Transverse colon (tissue), 4 donors: ENCODE measurements at regions not wholly inside any gene's neighbourhood (a gene's known extent, or its start where the extent isn't known, plus 50 kb on each side); places are given as distances from the start of the nearest gene placed in this dataset.

Experiments used
- DNase-seq: peaks from one replicate; pipeline ENCODE4 v3.0.0-alpha.2; 2019
- H3K27ac ChIP-seq, 4 donors: fragments of 200-600 bp; sonication (generic); 2 replicates each; pipeline ENCODE4 v1.5.1; 2016 to 2018; ENCODE audit warnings: inconsistent platforms in 4 of 4
- H3K27me3 ChIP-seq: fragments of 200-600 bp; sonication (generic); 2 replicates; pipeline ENCODE4 v1.5.1; 2017; ENCODE audit warnings: inconsistent platforms
- H3K36me3 ChIP-seq, 4 donors: fragments of 200-600 bp; sonication (generic); 2 replicates each; pipeline ENCODE4 v1.5.1; 2017 to 2019; ENCODE audit warnings: inconsistent platforms in 4 of 4
- H3K4me1 ChIP-seq, 4 donors: fragments of 200-600 bp; sonication (generic); 2 replicates each; pipeline ENCODE4 v1.5.1; 2017 to 2020; ENCODE audit warnings: inconsistent platforms in 4 of 4
- H3K4me3 ChIP-seq, 4 donors: fragments of 200-600 bp; sonication (generic); 1 replicate in 1 of 4; 2 replicates in 3 of 4; pipeline versions ENCODE4 v1.5.1 to v1.6.1; 2017 to 2019; ENCODE audit warnings: inconsistent platforms in 4 of 4
- H3K9me3 ChIP-seq, 2 donors: fragments of 200-600 bp; sonication (generic); 2 replicates each; pipeline ENCODE4 v1.5.1; 2017 to 2019; ENCODE audit warnings: inconsistent platforms in 2 of 2
- CTCF ChIP-seq, 5 experiments: fragments of 200-600 bp in 3 of 5; fragments of 450-650 bp in 2 of 5; sonication (generic) in 3 of 5; IDR thresholded peaks; 1 replicate in 2 of 5; 2 replicates in 3 of 5; pipeline ENCODE4 v1.5.1; 2016 to 2017; ENCODE audit warnings: antibody characterized with exemption in 5 of 5, inconsistent platforms in 3 of 5, mild to moderate bottlenecking in 2 of 5, moderate library complexity in 1 of 5
- EP300 ChIP-seq: sonication (generic); formaldehyde crosslinking; IDR thresholded peaks from one replicate; pipeline ENCODE4 v1.6.1; 2017; ENCODE audit warnings: antibody characterized with exemption, low read depth
- POLR2A ChIP-seq: fragments of 450-650 bp; IDR thresholded peaks from one replicate; pipeline ENCODE4 v1.6.1; 2016; ENCODE audit warnings: antibody characterized with exemption, mild to moderate bottlenecking, moderate library complexity
- POLR2AphosphoS5 ChIP-seq, 3 donors: sonication (generic); formaldehyde crosslinking; IDR thresholded peaks; one replicate each; pipeline ENCODE4 v1.6.1; 2016; ENCODE audit warnings: antibody characterized with exemption in 3 of 3
- WGBS, 2 donors: methylation state at CpG; one replicate each; pipeline ENCODE4 v1.1.5; 2018; ENCODE audit warnings: low coverage in 1 of 2; 5-methylcytosine and 5-hydroxymethylcytosine counted together
- in situ Hi-C, 4 donors: fragments of 200-750 bp; cut with MboI; loops; one replicate each; pipeline versions ENCODE4 v1.15.0 to v1.15.1; 2017; ENCODE audit warnings: low sequenced_read_pairs in 3 of 4, low pct_ligation_motif_present in 1 of 4, low pct_unique_long_range_greater_than_20kb in 1 of 4
- intact Hi-C: fragments of 100-400 bp; cut with DNase I; formaldehyde crosslinking; loops from one replicate; pipeline ENCODE4 v1.15.1; 2023; ENCODE audit warnings: low total_unique reads

DNA sequence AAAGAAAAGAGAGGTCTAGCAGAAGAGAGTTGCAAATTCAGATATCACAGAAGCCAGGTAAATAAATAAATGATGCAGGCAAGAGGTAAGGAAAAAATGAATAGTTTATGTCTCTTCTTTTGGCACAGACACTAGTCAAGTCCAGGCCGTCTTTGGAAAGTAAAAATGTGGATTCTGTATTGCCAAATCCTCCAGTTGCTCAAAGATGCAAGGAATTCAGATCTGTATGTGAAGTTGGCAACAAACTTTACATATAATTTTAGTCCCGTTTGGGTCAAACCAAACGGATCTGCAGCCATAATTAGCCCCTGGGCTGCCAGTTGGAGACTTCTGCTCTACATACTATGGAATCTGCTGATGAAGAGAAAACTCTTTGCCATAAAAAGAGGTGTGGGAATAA, 200.5 kb upstream of the RND3 start:
- Histone ChIP-seq H3K4me3 (no peak overlapping the region), H3K27ac (no peak overlapping the region), H3K9me3 (no peaks in the 10 kb centered on the region), H3K4me1 (no peaks in the 10 kb centered on the region), H3K27me3 (no peaks in the 10 kb centered on the region), H3K36me3 (no peaks in the 10 kb centered on the region)
- TF ChIP-seq POLR2AphosphoS5 (IDR thresholded peaks at IDR 0.05) (no peak), POLR2A (no peak), CTCF (IDR thresholded peaks at IDR 0.05) (no peak), EP300 (no peak)
- no peak for DNase-seq
- in situ Hi-C loops (no loop called here), intact Hi-C loops (no loop called here)
- 49 to 52% methylated on average over 3 of the region's 3 CpGs for WGBS, 2 donors

GRCh38 chr2:150686391-150686790, 198.9 kb upstream of the RND3 start:
- Histone ChIP-seq H3K27me3 (no peaks in the 10 kb centered on the region), H3K9me3 (no peaks in the 10 kb centered on the region), H3K4me1 (no peaks in the 10 kb centered on the region), H3K27ac (no peak overlapping the region), H3K36me3 (no peaks in the 10 kb centered on the region), H3K4me3 (no peak overlapping the region)
- TF ChIP-seq POLR2A = no peak
- no peak for TF ChIP-seq EP300
- no peak for TF ChIP-seq CTCF (IDR thresholded peaks at IDR 0.05)
- no peak for TF ChIP-seq POLR2AphosphoS5 (IDR thresholded peaks at IDR 0.05)
- WGBS, 2 donors = 88 to 90% methylated on average over 1 of the region's 1 CpG
- in situ Hi-C loops (no loop called here), intact Hi-C loops (no loop called here)
- DNase-seq = no peak

- TF ChIP-seq EP300 (no peak), CTCF (IDR thresholded peaks at IDR 0.05) (no peak), POLR2A (no peak), POLR2AphosphoS5 (IDR thresholded peaks at IDR 0.05) (no peak)
- in situ Hi-C loops = no loop called here
- no peaks in the 10 kb centered on the region for H3K4me1 ChIP-seq
- no peak overlapping the region for H3K4me3 ChIP-seq
- no peaks in the 10 kb centered on the region for H3K9me3 ChIP-seq
- no peaks in the 10 kb centered on the region for H3K36me3 ChIP-seq
- 74% methylated on average over 2 of the region's 2 CpGs; no CpG with 5 or more reads in 1 of the 2 donors for WGBS, 2 donors
- no peaks in the 10 kb centered on the region for H3K27me3 ChIP-seq
- intact Hi-C loops = no loop called here
- H3K27ac ChIP-seq = no peak overlapping the region
- DNase-seq = no peak
Observed at GRCh38 chr2:150681120-150681804, 193.8 kb upstream of the RND3 start.

- intact Hi-C loops = no loop called here
- DNase-seq = no peak
- in situ Hi-C loops = no loop called here
- no peaks in the 10 kb centered on the region for H3K27me3 ChIP-seq
- no peaks in the 10 kb centered on the region for H3K36me3 ChIP-seq
- TF ChIP-seq CTCF (IDR thresholded peaks at IDR 0.05) = no peak
- TF ChIP-seq POLR2A = no peak
- H3K4me1 ChIP-seq = no peaks in the 10 kb centered on the region
- H3K9me3 ChIP-seq = no peaks in the 10 kb centered on the region
- 80 to 84% methylated on average over 8 of the region's 8 CpGs for WGBS, 2 donors
- no peak overlapping the region for H3K4me3 ChIP-seq
- no peak overlapping the region for H3K27ac ChIP-seq
Observed at GRCh38 chr2:150679456-150680120, 192.1 kb upstream of the RND3 start.
